A549 (cell line): ENCODE measurements at regions not wholly inside any gene's neighbourhood (a gene's known extent, or its start where the extent isn't known, plus 50 kb on each side); places are given as distances from the start of the nearest gene placed in this dataset.
"Not testable (repeated sequence)": the region's sequence is repeated elsewhere in the genome, so short reads cannot be mapped to it uniquely, and the experiment has no call there.

Experiments used
- ATAC-seq, 2 experiments: fragments of 200-7000 bp in 1 of 2; fragments of >200 bp in 1 of 2; cut with Nextera tagmentation in 1 of 2; cut with Tn5 transposase in 1 of 2; 3 replicates each; pipeline versions ENCODE4 v1.8.0 to v1.9.1; 2018 to 2020; ENCODE audit warnings: mild to moderate bottlenecking in 1 of 2, moderate library complexity in 1 of 2
- CTCF ChIA-PET: fragments of 300-600 bp; sonication (Branson Sonifier 250); formaldehyde crosslinking; extraction: SDS; loops from one replicate; lab custom pipeline; 2021; ENCODE audit warnings: antibody characterized with exemption, inconsistent platforms; lab: Yijun Ruan, JAX
- POLR2A ChIA-PET: fragments of 350-600 bp; formaldehyde crosslinking; extraction: SDS; loops from one replicate; lab custom pipeline; 2021; ENCODE audit warnings: antibody characterized with exemption, inconsistent platforms; lab: Yijun Ruan, JAX
- DNase-seq, 2 experiments: peaks; one replicate each; pipeline versions ENCODE4 v3.0.0 to v3.0.0-alpha.2; 2011 to 2016; ENCODE audit warnings: low read depth in 1 of 2, low spot score in 1 of 2
- FAIRE-seq: peaks from 2 replicates; lab custom pipeline; 2011; peaks lifted over from hg19 to GRCh38; lab: Jason Lieb, UNC
- H3K27ac ChIP-seq, 2 experiments: fragments of >200 bp; sonication (Bioruptor Twin); formaldehyde crosslinking; 3 replicates each; pipeline ENCODE4 v1.5.1; 2016 to 2017
- H3K4me1 ChIP-seq: fragments of >200 bp; sonication (Bioruptor Twin); formaldehyde crosslinking; 3 replicates; pipeline ENCODE4 v1.6.1; 2016
- H3K4me2 ChIP-seq: fragments of >200 bp; sonication (Bioruptor Twin); formaldehyde crosslinking; 3 replicates; pipeline ENCODE4 v1.6.1; 2016
- H3K4me3 ChIP-seq: fragments of >200 bp; sonication (Bioruptor Twin); formaldehyde crosslinking; 3 replicates; pipeline ENCODE4 v1.5.1; 2016
- H3K9me3 ChIP-seq: fragments of >200 bp; sonication (Bioruptor Twin); formaldehyde crosslinking; 3 replicates; pipeline ENCODE4 v1.6.1; 2016
- CHD2 ChIP-seq: fragments of 150-350 bp; IDR thresholded peaks from 2 replicates; pipeline ENCODE4 v1.6.1; 2014; ENCODE audit warnings: low read length; ENCODE audit not compliant: partially characterized antibody
- CHD4 ChIP-seq: fragments of 200-600 bp; sonication (generic); IDR thresholded peaks from 2 replicates; pipeline ENCODE4 v1.6.1; 2016; ENCODE audit warnings: antibody characterized with exemption, mild to moderate bottlenecking, borderline replicate concordance
- EHF ChIP-seq: fragments of 250-450 bp; sonication (Bioruptor Pico); IDR thresholded peaks from 2 replicates; pipeline ENCODE4 v1.5.0; 2020; ENCODE audit warnings: mild to moderate bottlenecking
- EHMT2 ChIP-seq: fragments of 200-600 bp; sonication (generic); IDR thresholded peaks from 2 replicates; pipeline ENCODE4 v1.6.1; 2016; ENCODE audit warnings: antibody characterized with exemption, low read depth, mild to moderate bottlenecking, moderate library complexity
- EP300 ChIP-seq, 2 experiments: fragments of >200 bp; sonication (Bioruptor Twin); formaldehyde crosslinking; IDR thresholded peaks; 2 replicates in 1 of 2; 3 replicates in 1 of 2; pipeline ENCODE4 v1.6.1; 2016 to 2017
- ESRRA ChIP-seq: fragments of 150-350 bp; IDR thresholded peaks from 2 replicates; pipeline ENCODE4 v1.6.1; 2014; ENCODE audit warnings: mild to moderate bottlenecking, low read length, borderline replicate concordance
- GATA3 ChIP-seq: IDR thresholded peaks from 2 replicates; pipeline ENCODE4 v1.6.1; 2012; ENCODE audit warnings: borderline replicate concordance
- HDAC2 ChIP-seq: fragments of 200-600 bp; sonication (generic); IDR thresholded peaks from 2 replicates; pipeline ENCODE4 v1.6.1; 2016
- HOXB13 ChIP-seq: fragments of 250-450 bp; sonication (Bioruptor Pico); IDR thresholded peaks from 2 replicates; pipeline ENCODE4 v1.5.0; 2020; ENCODE audit warnings: low read depth, mild to moderate bottlenecking, moderate library complexity
- MAFK ChIP-seq: fragments of 450-650 bp; IDR thresholded peaks from 2 replicates; pipeline ENCODE4 v1.6.1; 2014; ENCODE audit not compliant: partially characterized antibody
- POLR2A ChIP-seq: IDR thresholded peaks from 2 replicates; pipeline ENCODE4 v1.6.1; 2012; ENCODE audit warnings: mild to moderate bottlenecking, low read length
- RARB ChIP-seq: fragments of 250-450 bp; sonication (Bioruptor Pico); IDR thresholded peaks from 2 replicates; pipeline ENCODE4 v1.8.0; 2021; ENCODE audit warnings: mild to moderate bottlenecking, moderate library complexity
- RCOR1 ChIP-seq: fragments of 150-350 bp; IDR thresholded peaks from 2 replicates; pipeline ENCODE4 v1.6.1; 2014; ENCODE audit warnings: antibody characterized with exemption, low read length, low read depth
- TP53 ChIP-seq: fragments of 250-450 bp; sonication (Bioruptor Pico); IDR thresholded peaks from 2 replicates; pipeline ENCODE4 v1.5.0; 2021; ENCODE audit warnings: mild to moderate bottlenecking, moderate library complexity
- ZC3H11A ChIP-seq: fragments of 450-650 bp; IDR thresholded peaks from 2 replicates; pipeline ENCODE4 v1.6.1; 2014; ENCODE audit warnings: antibody characterized with exemption, mild to moderate bottlenecking
- ZFP36 ChIP-seq: fragments of 450-650 bp; IDR thresholded peaks from 2 replicates; pipeline ENCODE4 v1.6.1; 2014; ENCODE audit warnings: borderline replicate concordance; ENCODE audit not compliant: partially characterized antibody
- WGBS: methylation state at CpG from one replicate; pipeline ENCODE4 v1.1.6; 2017; ENCODE audit errors: missing lambda C conversion rate; 5-methylcytosine and 5-hydroxymethylcytosine counted together
- TF ChIP-seq, protein P1 (sequence below): fragments of >200 bp; sonication (Bioruptor Twin); formaldehyde crosslinking; IDR thresholded peaks from 3 replicates; pipeline ENCODE4 v1.6.1; 2016
- TF ChIP-seq, protein P2 (sequence below): IDR thresholded peaks from 2 replicates; pipeline ENCODE4 v1.6.1; 2012
- TF ChIP-seq, protein P3 (sequence below): fragments of 150-350 bp; IDR thresholded peaks from 2 replicates; pipeline ENCODE4 v1.6.1; 2014; ENCODE audit warnings: low read depth, mild to moderate bottlenecking, low read length
- TF ChIP-seq, protein P4 (sequence below): IDR thresholded peaks from 2 replicates; pipeline ENCODE4 v1.6.1; 2012

DNA sequence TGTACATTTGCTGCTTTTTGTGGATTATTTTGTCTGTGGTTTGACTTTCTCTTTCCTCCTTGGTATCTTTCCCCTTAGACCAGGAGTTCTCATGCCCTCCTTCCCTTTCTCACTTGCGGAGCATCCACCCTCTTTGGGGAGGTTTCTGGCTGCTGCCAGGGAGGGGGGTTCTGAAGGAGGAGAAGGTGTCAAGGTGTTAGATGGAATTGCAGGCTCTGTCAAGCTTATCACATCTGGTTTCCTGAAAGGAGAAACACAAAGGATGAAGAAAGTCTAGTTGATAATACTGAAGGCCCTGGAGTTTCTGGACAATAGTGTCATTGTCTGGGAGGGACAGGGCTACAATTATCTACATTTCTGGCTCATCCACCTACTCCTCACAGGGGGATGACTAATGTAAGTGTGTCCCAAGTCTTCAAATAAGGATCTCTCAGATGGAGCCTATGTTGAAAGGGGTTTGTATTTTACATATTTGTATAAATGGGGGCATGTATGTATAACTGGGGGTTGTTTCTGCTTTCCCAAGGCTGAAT lies 217.3 kb upstream of the CCDC196 start:
- ChIA-PET CTCF (no interaction called here), POLR2A (no interaction called here)
- FAIRE-seq (no peak), ATAC-seq (no peak), DNase-seq (no peak)
- H3K27ac ChIP-seq = no peak overlapping the region
- WGBS = 24% methylated on average over 1 of the region's 1 CpG
- H3K4me1 ChIP-seq = no peaks in the 10 kb centered on the region
- no peak overlapping the region for H3K4me2 ChIP-seq
- no peak overlapping the region for H3K4me3 ChIP-seq
- TF ChIP-seq ESRRA = no peak
- no peak for TF ChIP-seq RARB (CRISPR knock-in tag)
- TF ChIP-seq ZFP36 = no peak
- no peak for TF ChIP-seq MAFK
- no peak for TF ChIP-seq ZC3H11A
- no peak for TF ChIP-seq RCOR1
- no peak for TF ChIP-seq EHMT2
- TF ChIP-seq, protein P1, sequence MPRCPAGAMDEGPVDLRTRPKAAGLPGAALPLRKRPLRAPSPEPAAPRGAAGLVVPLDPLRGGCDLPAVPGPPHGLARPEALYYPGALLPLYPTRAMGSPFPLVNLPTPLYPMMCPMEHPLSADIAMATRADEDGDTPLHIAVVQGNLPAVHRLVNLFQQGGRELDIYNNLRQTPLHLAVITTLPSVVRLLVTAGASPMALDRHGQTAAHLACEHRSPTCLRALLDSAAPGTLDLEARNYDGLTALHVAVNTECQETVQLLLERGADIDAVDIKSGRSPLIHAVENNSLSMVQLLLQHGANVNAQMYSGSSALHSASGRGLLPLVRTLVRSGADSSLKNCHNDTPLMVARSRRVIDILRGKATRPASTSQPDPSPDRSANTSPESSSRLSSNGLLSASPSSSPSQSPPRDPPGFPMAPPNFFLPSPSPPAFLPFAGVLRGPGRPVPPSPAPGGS = no peak
- H3K9me3 ChIP-seq = no peaks in the 10 kb centered on the region

DNA sequence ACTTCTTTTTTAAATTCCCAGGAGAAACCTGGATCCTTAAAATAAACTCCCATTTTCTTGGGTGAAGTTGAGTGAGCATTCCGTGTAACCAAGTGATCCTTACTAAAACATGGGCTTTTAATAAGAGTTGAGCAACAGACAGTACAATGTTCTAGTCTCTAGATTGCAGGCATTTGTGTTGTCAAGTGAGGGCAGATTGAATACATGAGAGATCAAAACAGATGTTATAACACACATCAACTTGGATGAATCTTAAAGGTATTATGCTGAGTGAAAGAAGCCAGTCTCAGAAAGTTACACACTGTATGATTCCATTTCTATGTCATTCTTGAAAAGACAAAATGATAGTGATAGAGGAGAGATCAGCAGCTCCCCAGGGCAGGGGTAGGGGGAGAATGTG lies 213.9 kb upstream of the CCDC196 start:
- FAIRE-seq = no peak

DNA sequence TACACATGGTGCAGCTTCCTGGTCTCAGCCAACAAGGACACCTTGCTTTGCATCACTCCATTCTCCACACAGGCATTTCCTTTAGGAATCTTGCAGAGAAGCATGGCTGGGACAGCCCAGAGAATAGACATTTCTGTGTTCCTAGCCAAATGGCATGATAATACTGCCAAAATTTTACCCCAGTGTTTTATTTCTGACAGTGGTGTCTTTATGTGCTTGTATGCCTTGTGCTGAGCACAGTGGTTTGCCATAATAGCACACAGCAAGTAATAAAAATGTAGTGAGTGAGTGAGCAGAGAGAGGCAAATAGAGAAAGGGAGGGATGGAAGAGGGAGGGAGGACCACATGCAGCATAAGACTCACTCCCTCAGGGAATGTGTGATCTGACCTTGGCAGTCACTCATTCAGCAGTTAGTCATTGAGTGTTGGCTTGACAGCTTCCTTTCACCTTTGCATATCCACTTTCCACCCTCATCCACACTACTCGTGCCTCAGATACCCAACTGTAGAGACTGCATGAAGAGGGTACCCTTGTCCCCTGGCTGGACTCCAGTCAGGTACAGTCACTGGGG lies 212.8 kb upstream of the CCDC196 start:
- FAIRE-seq (no peak), DNase-seq (no peak), ATAC-seq (no peak)
- Histone ChIP-seq H3K9me3 (no peaks in the 10 kb centered on the region), H3K4me3 (no peak overlapping the region), H3K27ac (no peak overlapping the region), H3K4me1 (no peaks in the 10 kb centered on the region), H3K4me2 (no peak overlapping the region)
- no peak for TF ChIP-seq HOXB13 (CRISPR knock-in tag)
- TF ChIP-seq, protein P2, sequence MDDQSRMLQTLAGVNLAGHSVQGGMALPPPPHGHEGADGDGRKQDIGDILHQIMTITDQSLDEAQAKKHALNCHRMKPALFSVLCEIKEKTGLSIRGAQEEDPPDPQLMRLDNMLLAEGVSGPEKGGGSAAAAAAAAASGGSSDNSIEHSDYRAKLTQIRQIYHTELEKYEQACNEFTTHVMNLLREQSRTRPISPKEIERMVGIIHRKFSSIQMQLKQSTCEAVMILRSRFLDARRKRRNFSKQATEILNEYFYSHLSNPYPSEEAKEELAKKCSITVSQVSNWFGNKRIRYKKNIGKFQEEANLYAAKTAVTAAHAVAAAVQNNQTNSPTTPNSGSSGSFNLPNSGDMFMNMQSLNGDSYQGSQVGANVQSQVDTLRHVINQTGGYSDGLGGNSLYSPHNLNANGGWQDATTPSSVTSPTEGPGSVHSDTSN = no peak
- no peak for TF ChIP-seq GATA3
- no peak for TF ChIP-seq EHF (CRISPR knock-in tag)
- no peak for TF ChIP-seq POLR2A
- TF ChIP-seq RCOR1 = no peak
- no peak for TF ChIP-seq CHD2
- TF ChIP-seq EHMT2 = no peak
- no peak for TF ChIP-seq HDAC2
- TF ChIP-seq, protein P3, sequence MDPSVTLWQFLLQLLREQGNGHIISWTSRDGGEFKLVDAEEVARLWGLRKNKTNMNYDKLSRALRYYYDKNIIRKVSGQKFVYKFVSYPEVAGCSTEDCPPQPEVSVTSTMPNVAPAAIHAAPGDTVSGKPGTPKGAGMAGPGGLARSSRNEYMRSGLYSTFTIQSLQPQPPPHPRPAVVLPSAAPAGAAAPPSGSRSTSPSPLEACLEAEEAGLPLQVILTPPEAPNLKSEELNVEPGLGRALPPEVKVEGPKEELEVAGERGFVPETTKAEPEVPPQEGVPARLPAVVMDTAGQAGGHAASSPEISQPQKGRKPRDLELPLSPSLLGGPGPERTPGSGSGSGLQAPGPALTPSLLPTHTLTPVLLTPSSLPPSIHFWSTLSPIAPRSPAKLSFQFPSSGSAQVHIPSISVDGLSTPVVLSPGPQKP = no peak
- TF ChIP-seq EP300 (IDR thresholded peaks at IDR 0.05) = no peak
- no peak for TF ChIP-seq RARB (CRISPR knock-in tag)
- TF ChIP-seq CHD4 = no peak
- TF ChIP-seq, protein P4, sequence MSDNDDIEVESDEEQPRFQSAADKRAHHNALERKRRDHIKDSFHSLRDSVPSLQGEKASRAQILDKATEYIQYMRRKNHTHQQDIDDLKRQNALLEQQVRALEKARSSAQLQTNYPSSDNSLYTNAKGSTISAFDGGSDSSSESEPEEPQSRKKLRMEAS = no peak
- 4% methylated on average over 1 of the region's 1 CpG for WGBS
- POLR2A ChIA-PET = no interaction called here
- CTCF ChIA-PET = no interaction called here

More for the DNA sequence above, 213.9 kb upstream of the CCDC196 start:
- CTCF ChIA-PET = no interaction called here
- ATAC-seq (no peak), DNase-seq (no peak)
- no peaks in the 10 kb centered on the region for H3K9me3 ChIP-seq
- H3K4me1 ChIP-seq = no peaks in the 10 kb centered on the region
- WGBS = 0% methylated on average over 1 of the region's 1 CpG
- H3K4me2 ChIP-seq = no peak overlapping the region
- POLR2A ChIA-PET = no interaction called here
- H3K4me3 ChIP-seq = no peak overlapping the region
- TF ChIP-seq TP53 (CRISPR knock-in tag) = no peak
- no peak overlapping the region for H3K27ac ChIP-seq

DNA sequence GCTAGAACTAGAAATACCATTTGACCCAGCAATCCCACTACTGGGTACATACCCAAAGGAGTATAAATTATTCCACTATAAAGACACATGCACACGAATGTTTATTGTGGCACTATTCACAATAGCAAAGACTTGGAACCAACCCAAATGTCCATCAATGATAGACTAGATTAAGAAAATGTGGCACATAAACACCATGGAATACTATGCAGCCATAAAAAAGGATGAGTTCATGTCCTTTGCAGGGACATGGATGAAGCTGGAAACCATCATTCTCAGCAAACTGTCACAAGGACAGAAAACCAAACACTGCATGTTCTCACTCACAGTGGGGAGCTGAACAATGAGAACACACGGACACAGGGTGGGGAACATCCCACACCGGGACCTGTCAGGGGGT lies 207.8 kb upstream of the CCDC196 start:
- 8% methylated on average over 2 of the region's 3 CpGs for WGBS
- H3K4me1 ChIP-seq, H3K27ac ChIP-seq, FAIRE-seq, H3K4me3 ChIP-seq, H3K4me2 ChIP-seq, CTCF ChIA-PET, POLR2A ChIA-PET, DNase-seq, ATAC-seq, H3K9me3 ChIP-seq: not testable (repeated sequence)
